ENCODE measurements at regions not wholly inside any gene's neighbourhood (a gene's known extent, or its start where the extent isn't known, plus 50 kb on each side); places are given as distances from the start of the nearest gene placed in this dataset.

GRCh38 chr13:78820541-78820940, 161.6 kb upstream of the OBI1 start:
- Histone ChIP-seq H3K4me1 (replicated peaks in 1 of 4; ENCODE audit: control insufficient read depth in 3 of 4, insufficient read depth in 4 of 4, low read length in 3 of 4) (no peaks in the 10 kb centered on the region), H4K5ac (ENCODE audit: insufficient read length, low read depth, low read length) (no peak overlapping the region), H3K14ac (ENCODE audit: insufficient read length) (no peak overlapping the region), H2BK12ac (ENCODE audit: low read depth, low read length) (no peak overlapping the region), H4K20me1 (replicated peaks in 1 of 2; ENCODE audit: control insufficient read depth in 1 of 2, insufficient read depth in 2 of 2, low read length in 2 of 2) (no peaks in the 10 kb centered on the region), H3K36me3 (ENCODE audit: control insufficient read depth in 2 of 4, insufficient read depth in 4 of 4, low read length in 3 of 4) (no peaks in the 10 kb centered on the region), H2BK5ac (ENCODE audit: low read depth, low read length) (no peak overlapping the region), H2AK5ac (ENCODE audit: low read depth, low read length) (no peak overlapping the region), H3K23me2 (ENCODE audit: low read depth, low read length) (no peaks in the 10 kb centered on the region), H4K91ac (replicated peaks; ENCODE audit: insufficient read length, low read length) (no peak overlapping the region), H3K56ac (replicated peaks; ENCODE audit: insufficient read length, low read depth, low read length) (no peak overlapping the region), H3K18ac (ENCODE audit: extremely low read depth, low read length) (no peak overlapping the region), H3K23ac (ENCODE audit: insufficient read length) (no peak overlapping the region), H3K27ac (ENCODE audit: low read depth, low read length) (no peak overlapping the region), H3K4ac (replicated peaks; ENCODE audit: insufficient read length, low read depth, low read length) (no peak overlapping the region), H2BK20ac (ENCODE audit: low read length) (no peak overlapping the region), H2AFZ (ENCODE audit: low read length) (no peak overlapping the region), H4K8ac (ENCODE audit: extremely low read depth, insufficient read depth, low read length) (no peak overlapping the region), H3K4me3 (ENCODE audit: extremely low read depth in 1 of 4, insufficient read depth in 2 of 4, low read depth in 3 of 4, low read length in 4 of 4) (no peak overlapping the region), H3K9me3 (ENCODE audit: insufficient read depth in 2 of 2, low read depth in 1 of 2, low read length in 1 of 2) (no peaks in the 10 kb centered on the region), H2BK120ac (replicated peaks; ENCODE audit: low read depth, low read length) (no peak overlapping the region), H3K9ac (replicated peaks in 1 of 4; ENCODE audit: extremely low read depth in 1 of 4, low read depth in 3 of 4, low read length in 3 of 4) (no peak overlapping the region), H2BK15ac (ENCODE audit: low read length) (no peak overlapping the region), H3K27me3 (replicated peaks in 1 of 4; ENCODE audit: control insufficient read depth in 3 of 4, extremely low read depth in 1 of 4, insufficient read depth in 3 of 4, low read length in 3 of 4) (no peaks in the 10 kb centered on the region), H3K79me1 (ENCODE audit: low read depth, low read length) (no peaks in the 10 kb centered on the region), H3K4me2 (ENCODE audit: insufficient read depth in 1 of 2, low read depth in 2 of 2, low read length in 2 of 2) (no peak overlapping the region), H3K79me2 (ENCODE audit: control insufficient read depth in 1 of 2, insufficient read depth in 2 of 2, low read length in 2 of 2) (no peaks in the 10 kb centered on the region)
- POLR2A ChIA-PET (ENCODE audit: partially characterized antibody): no interaction called here
- 96% methylated on average over 1 of the region's 1 CpG; no CpG with 5 or more reads in 1 of the 2 experiments for WGBS, 2 experiments (ENCODE audit: extremely low coverage in 1 of 2, insufficient coverage in 1 of 2, insufficient read length in 1 of 2, insufficient replicate concordance in 2 of 2, low coverage in 1 of 2, low lambda C conversion rate in 2 of 2, missing lambda C conversion rate in 1 of 2)
- FAIRE-seq (no peak), DNase-seq (ENCODE audit: low read depth in 1 of 2, low spot score in 2 of 2) (no peak)
- TF ChIP-seq RNF2 (IDR thresholded peaks at IDR 0.05; ENCODE audit: borderline replicate concordance, low read depth, low read length, missing control alignments, poor library complexity, severe bottlenecking) (no peak), YY1 (IDR thresholded peaks at IDR 0.05; ENCODE audit: low read depth, low read length) (no peak), CTBP2 (IDR thresholded peaks at IDR 0.05; ENCODE audit: borderline replicate concordance, insufficient read depth, insufficient read length, low read length) (no peak), GTF2F1 (IDR thresholded peaks at IDR 0.05; ENCODE audit: borderline replicate concordance, low read depth, low read length) (no peak), MAFK (IDR thresholded peaks at IDR 0.05; ENCODE audit: low read depth, low read length) (no peak), POLR2AphosphoS5 (IDR thresholded peaks at IDR 0.05; ENCODE audit: low read depth, low read length) (no peak), BRCA1 (IDR thresholded peaks at IDR 0.05; ENCODE audit: low read depth, low read length) (no peak), SUZ12 (IDR thresholded peaks at IDR 0.05; ENCODE audit: low read length) (no peak), EP300 (IDR thresholded peaks at IDR 0.05; ENCODE audit: borderline replicate concordance in 1 of 2, low read depth in 2 of 2, low read length in 2 of 2) (no peak), JUND (IDR thresholded peaks at IDR 0.05; ENCODE audit: low read length) (no peak), SP4 (IDR thresholded peaks at IDR 0.05; ENCODE audit: low read length) (no peak), RAD21 (IDR thresholded peaks at IDR 0.05 in 1 of 2, conservative IDR thresholded peaks at IDR 0.05 in 1 of 2; ENCODE audit: low read depth in 2 of 2, low read length in 2 of 2) (no peak)
- CTCF ChIA-PET (ENCODE audit: partially characterized antibody): interaction anchor here (0.8 to 1.8 kb wide), 2 partner anchors 14 to 158 kb away, joined by 4 read pairs; no protein-coding TSS in a partner anchor

Data from H1 (cell line).